ENCODE measurements at regions not wholly inside any gene's neighbourhood (a gene's known extent, or its start where the extent isn't known, plus 50 kb on each side); places are given as distances from the start of the nearest gene placed in this dataset.

DNA sequence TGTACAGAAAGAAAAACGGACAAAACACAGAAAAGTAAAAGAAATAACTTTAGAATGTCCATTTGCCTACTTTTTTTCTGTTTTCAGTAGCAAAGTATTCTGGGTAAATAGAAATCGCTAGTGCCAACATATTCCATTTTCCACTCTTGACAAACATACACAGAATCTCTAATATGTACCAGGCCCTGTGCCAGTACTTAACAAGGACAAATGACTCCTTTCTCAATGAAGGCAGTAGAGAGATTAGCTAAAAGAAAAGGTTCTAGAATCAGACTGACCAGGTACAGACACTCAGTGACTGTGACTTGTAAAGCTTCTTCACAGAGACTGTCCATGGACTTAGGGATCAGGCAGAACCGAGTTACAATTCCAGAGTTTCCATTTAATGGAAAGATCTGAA is 165.8 kb upstream of the STAC start:
- WGBS, 2 donors (ENCODE audit: low coverage in 1 of 2): 67 to 69% methylated on average over 3 of the region's 3 CpGs
- Histone ChIP-seq H3K36me3 (no peaks in the 10 kb centered on the region), H3K4me1 (no peaks in the 10 kb centered on the region), H3K27me3 (no peaks in the 10 kb centered on the region), H3K9me3 (no peaks in the 10 kb centered on the region), H3K4me3 (no peak overlapping the region), H3K27ac (no peak overlapping the region)
- no peak for DNase-seq
- in situ Hi-C loops (cut with MboI; ENCODE audit: low pct_ligation_motif_present in 1 of 4, low pct_unique_long_range_greater_than_20kb in 1 of 4, low sequenced_read_pairs in 3 of 4): no loop called here
- TF ChIP-seq POLR2AphosphoS5 (IDR thresholded peaks at IDR 0.05) (no peak), POLR2A (IDR thresholded peaks at IDR 0.05) (no peak), EP300 (IDR thresholded peaks at IDR 0.05; ENCODE audit: low read depth) (no peak)
- intact Hi-C loops (cut with DNase I; ENCODE audit: low total_unique reads): no loop called here

- no peaks in the 10 kb centered on the region for H3K36me3 ChIP-seq
- TF ChIP-seq EP300 (IDR thresholded peaks at IDR 0.05; ENCODE audit: low read depth): no peak
- no peak for TF ChIP-seq POLR2AphosphoS5 (IDR thresholded peaks at IDR 0.05)
- TF ChIP-seq CTCF (IDR thresholded peaks at IDR 0.05): no peak
- TF ChIP-seq POLR2A (IDR thresholded peaks at IDR 0.05): no peak
- H3K27ac ChIP-seq: no peak overlapping the region
- H3K4me3 ChIP-seq: no peak overlapping the region
- in situ Hi-C loops (cut with MboI; ENCODE audit: low pct_ligation_motif_present in 1 of 4, low pct_unique_long_range_greater_than_20kb in 1 of 4, low sequenced_read_pairs in 3 of 4) (no loop called here), intact Hi-C loops (cut with DNase I; ENCODE audit: low total_unique reads) (no loop called here)
- 25 to 30% methylated on average over 1 of the region's 1 CpG for WGBS, 2 donors (ENCODE audit: low coverage in 1 of 2)
- DNase-seq: no peak
- no peaks in the 10 kb centered on the region for H3K4me1 ChIP-seq
- H3K27me3 ChIP-seq: no peaks in the 10 kb centered on the region
- H3K9me3 ChIP-seq: no peaks in the 10 kb centered on the region
Measured at GRCh38 chr3:36215241-36215640, 165.1 kb upstream of the STAC start.

- Histone ChIP-seq H3K27ac (no peak overlapping the region), H3K9me3 (no peaks in the 10 kb centered on the region), H3K4me3 (no peak overlapping the region), H3K27me3 (no peaks in the 10 kb centered on the region), H3K36me3 (no peaks in the 10 kb centered on the region), H3K4me1 (no peaks in the 10 kb centered on the region)
- 88 to 100% methylated on average over 1 of the region's 1 CpG for WGBS, 2 donors (ENCODE audit: low coverage in 1 of 2)
- in situ Hi-C loops (cut with MboI; ENCODE audit: low pct_ligation_motif_present in 1 of 4, low pct_unique_long_range_greater_than_20kb in 1 of 4, low sequenced_read_pairs in 3 of 4) (no loop called here), intact Hi-C loops (cut with DNase I; ENCODE audit: low total_unique reads) (no loop called here)
- no peak for TF ChIP-seq CTCF (IDR thresholded peaks at IDR 0.05)
- TF ChIP-seq EP300 (IDR thresholded peaks at IDR 0.05; ENCODE audit: low read depth): no peak
- no peak for TF ChIP-seq POLR2AphosphoS5 (IDR thresholded peaks at IDR 0.05)
- TF ChIP-seq POLR2A (IDR thresholded peaks at IDR 0.05): no peak
- no peak for DNase-seq
Measured at GRCh38 chr3:36219398-36219797, 160.9 kb upstream of the STAC start.

GRCh38 chr3:36220173-36220572 is 160.1 kb upstream of the STAC start:
- Histone ChIP-seq H3K4me1 (no peaks in the 10 kb centered on the region), H3K27ac (no peak overlapping the region), H3K36me3 (no peaks in the 10 kb centered on the region), H3K4me3 (no peak overlapping the region), H3K27me3 (no peaks in the 10 kb centered on the region), H3K9me3 (no peaks in the 10 kb centered on the region)
- 86 to 92% methylated on average over 2 of the region's 2 CpGs for WGBS, 2 donors (ENCODE audit: low coverage in 1 of 2)
- intact Hi-C loops (cut with DNase I; ENCODE audit: low total_unique reads): no loop called here
- in situ Hi-C loops (cut with MboI; ENCODE audit: low pct_ligation_motif_present in 1 of 4, low pct_unique_long_range_greater_than_20kb in 1 of 4, low sequenced_read_pairs in 3 of 4): no loop called here
- TF ChIP-seq CTCF (IDR thresholded peaks at IDR 0.05) (no peak), POLR2AphosphoS5 (IDR thresholded peaks at IDR 0.05) (no peak), POLR2A (IDR thresholded peaks at IDR 0.05) (no peak), EP300 (IDR thresholded peaks at IDR 0.05; ENCODE audit: low read depth) (no peak)
- no peak for DNase-seq

DNA sequence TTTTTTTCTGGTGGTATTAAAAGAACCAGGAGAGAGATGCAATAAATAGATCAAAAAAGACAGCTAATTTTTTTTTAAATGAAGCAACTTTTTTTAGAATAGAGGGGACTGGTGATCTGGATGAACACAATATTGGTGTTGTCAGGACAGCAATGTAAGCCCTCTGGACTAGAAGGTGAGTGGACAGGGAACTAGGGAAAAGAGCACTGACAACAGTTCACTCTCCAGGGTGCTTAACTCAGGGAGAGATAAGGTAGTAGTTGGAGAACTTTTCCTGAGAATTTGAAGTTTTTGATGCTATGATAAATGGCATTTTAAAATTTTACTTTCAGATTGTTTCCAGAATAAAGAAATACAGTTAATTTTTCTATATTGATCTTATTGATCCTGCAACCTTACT is 158.3 kb upstream of the STAC start:
- no peak overlapping the region for H3K27ac ChIP-seq
- intact Hi-C loops (cut with DNase I; ENCODE audit: low total_unique reads) (no loop called here), in situ Hi-C loops (cut with MboI; ENCODE audit: low pct_ligation_motif_present in 1 of 4, low pct_unique_long_range_greater_than_20kb in 1 of 4, low sequenced_read_pairs in 3 of 4) (no loop called here)
- DNase-seq: no peak
- no peaks in the 10 kb centered on the region for H3K36me3 ChIP-seq
- TF ChIP-seq POLR2A (IDR thresholded peaks at IDR 0.05) (no peak), EP300 (IDR thresholded peaks at IDR 0.05; ENCODE audit: low read depth) (no peak), CTCF (IDR thresholded peaks at IDR 0.05) (no peak), POLR2AphosphoS5 (IDR thresholded peaks at IDR 0.05) (no peak)
- H3K4me3 ChIP-seq: no peak overlapping the region
- H3K27me3 ChIP-seq: no peaks in the 10 kb centered on the region
- no peaks in the 10 kb centered on the region for H3K4me1 ChIP-seq
- H3K9me3 ChIP-seq: no peaks in the 10 kb centered on the region

All from transverse colon (tissue), 4 donors.